GM23338 (cell line): ENCODE measurements at regions not wholly inside any gene's neighbourhood (a gene's known extent, or its start where the extent isn't known, plus 50 kb on each side); places are given as distances from the start of the nearest gene placed in this dataset.

ENCODE experiments used
- ATAC-seq: fragments of 200-7000 bp; cut with Tn5 transposase; 3 replicates; pipeline ENCODE4 v1.9.1; 2020
- DNase-seq: peaks from one replicate; pipeline ENCODE4 v3.0.0-alpha.2; 2015; ENCODE audit warnings: low spot score
- H2AFZ ChIP-seq: fragments of 200-600 bp; sonication (generic); 2 replicates; pipeline ENCODE4 v1.8.0; 2016; ENCODE audit warnings: antibody characterized with exemption, mild to moderate bottlenecking, moderate library complexity
- H3F3A ChIP-seq: fragments of 200-600 bp; sonication (generic); replicated peaks from 2 replicates; pipeline ENCODE4 v1.8.0; 2017; ENCODE audit warnings: antibody characterized with exemption, mixed run types, low read depth
- H3K27ac ChIP-seq: fragments of 200-600 bp; sonication (generic); 2 replicates; pipeline ENCODE4 v1.6.1; 2016; ENCODE audit warnings: low read depth
- H3K27me3 ChIP-seq: fragments of 200-600 bp; sonication (generic); 2 replicates; pipeline ENCODE4 v1.8.0; 2016; ENCODE audit warnings: mild to moderate bottlenecking, mixed run types, moderate library complexity; ENCODE audit not compliant: insufficient read depth
- H3K36me3 ChIP-seq: fragments of 200-600 bp; sonication (generic); 2 replicates; pipeline ENCODE4 v1.8.0; 2016; ENCODE audit warnings: mild to moderate bottlenecking; ENCODE audit not compliant: insufficient read depth
- H3K4me1 ChIP-seq: fragments of 200-600 bp; sonication (generic); 2 replicates; pipeline ENCODE4 v1.8.0; 2016; ENCODE audit warnings: mild to moderate bottlenecking, moderate library complexity; ENCODE audit not compliant: insufficient read depth
- H3K4me2 ChIP-seq: fragments of 200-600 bp; sonication (generic); 2 replicates; pipeline ENCODE4 v1.7.1; 2017; ENCODE audit warnings: mixed run types
- H3K4me3 ChIP-seq: fragments of 200-600 bp; sonication (generic); 2 replicates; pipeline ENCODE4 v1.6.1; 2016; ENCODE audit warnings: mixed run types
- H3K79me2 ChIP-seq: fragments of 200-600 bp; sonication (generic); replicated peaks from 2 replicates; pipeline ENCODE4 v1.8.0; 2017; ENCODE audit warnings: mild to moderate bottlenecking; ENCODE audit not compliant: insufficient read depth
- H3K9me2 ChIP-seq: fragments of 200-600 bp; sonication (generic); 2 replicates; pipeline ENCODE4 v1.8.0; 2017; ENCODE audit not compliant: insufficient read depth
- H4K20me1 ChIP-seq: fragments of 200-600 bp; sonication (generic); replicated peaks from 2 replicates; pipeline ENCODE4 v1.8.0; 2017; ENCODE audit warnings: mild to moderate bottlenecking; ENCODE audit not compliant: insufficient read depth
- H3K27ac Mint-ChIP-seq: 2 replicates; pipeline ENCODE4 v1.8.0; 2020; ENCODE audit warnings: inconsistent platforms, mild to moderate bottlenecking, moderate library complexity, mixed read lengths
- H3K27me3 Mint-ChIP-seq: 3 replicates; pipeline ENCODE4 v1.8.0; 2022; ENCODE audit warnings: low read depth, mild to moderate bottlenecking, moderate library complexity, mixed read lengths, inconsistent platforms; ENCODE audit not compliant: insufficient read depth, poor library complexity
- H3K36me3 Mint-ChIP-seq: 3 replicates; pipeline ENCODE4 v1.8.0; 2021; ENCODE audit warnings: low read depth, mild to moderate bottlenecking, inconsistent platforms, moderate library complexity, mixed read lengths
- H3K4me1 Mint-ChIP-seq: 3 replicates; pipeline ENCODE4 v1.8.0; 2020; ENCODE audit warnings: mild to moderate bottlenecking, inconsistent platforms, mixed read lengths
- H3K4me3 Mint-ChIP-seq: 3 replicates; pipeline ENCODE4 v1.8.0; 2021; ENCODE audit warnings: moderate library complexity, mild to moderate bottlenecking, inconsistent platforms, mixed read lengths
- H3K9me3 Mint-ChIP-seq: 3 replicates; pipeline ENCODE4 v1.8.0; 2020; ENCODE audit warnings: moderate library complexity, mild to moderate bottlenecking, inconsistent platforms, mixed read lengths
- CREB1 ChIP-seq: fragments of 250-450 bp; sonication (Bioruptor Pico); IDR thresholded peaks from 2 replicates; pipeline ENCODE4 v1.5.0; 2020; ENCODE audit warnings: low read depth, mild to moderate bottlenecking, moderate library complexity
- EZH2 ChIP-seq: fragments of 200-600 bp; sonication (generic); IDR thresholded peaks from one replicate; pipeline ENCODE4 v1.8.0; 2017; ENCODE audit warnings: antibody characterized with exemption, mild to moderate bottlenecking, low read depth; ENCODE audit not compliant: unreplicated experiment
- EZH2phosphoT487 ChIP-seq: fragments of 200-600 bp; sonication (generic); IDR thresholded peaks from one replicate; pipeline ENCODE4 v1.8.1; 2018; ENCODE audit warnings: antibody characterized with exemption; ENCODE audit not compliant: unreplicated experiment
- NANOG ChIP-seq: IDR thresholded peaks from 2 replicates; pipeline ENCODE4 v1.6.1; 2016; ENCODE audit warnings: antibody characterized with exemption, borderline replicate concordance
- ZNF114 ChIP-seq: fragments of 250-450 bp; sonication (Bioruptor Pico); IDR thresholded peaks from 2 replicates; pipeline ENCODE4 v1.5.0; 2020; ENCODE audit warnings: mild to moderate bottlenecking, moderate library complexity
- ZNF331 ChIP-seq: fragments of 250-450 bp; sonication (Bioruptor Pico); IDR thresholded peaks from 2 replicates; pipeline ENCODE4 v1.5.0; 2020; ENCODE audit warnings: low read depth, mild to moderate bottlenecking, moderate library complexity
- TF ChIP-seq, protein P1 (sequence below): IDR thresholded peaks from 2 replicates; pipeline ENCODE4 v1.6.1; 2016; ENCODE audit warnings: antibody characterized with exemption
- TF ChIP-seq, protein P2 (sequence below): fragments of 250-450 bp; sonication (Bioruptor Pico); IDR thresholded peaks from 2 replicates; pipeline ENCODE4 v1.5.0; 2020; ENCODE audit warnings: mild to moderate bottlenecking, moderate library complexity

DNA sequence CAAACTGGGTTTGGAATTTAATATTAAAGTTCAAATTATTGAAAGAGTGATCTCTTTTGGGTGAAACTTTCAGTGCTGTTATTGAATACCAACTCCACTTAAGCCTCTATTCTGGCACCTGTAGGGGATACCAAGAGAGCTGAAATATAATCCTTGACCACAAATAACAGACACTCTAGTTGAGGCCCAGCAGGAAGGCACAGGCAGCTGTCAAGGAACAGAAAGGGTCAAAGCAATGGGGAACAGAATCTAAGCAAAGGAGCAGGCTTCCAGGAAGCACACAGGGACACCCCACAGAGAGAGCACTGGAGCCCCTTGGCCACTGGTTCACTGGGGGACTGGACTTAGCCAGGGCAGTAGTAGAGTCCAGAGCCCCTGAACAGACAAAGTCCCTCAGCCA, 120.9 kb upstream of the SFSWAP start:
- no peaks in the 10 kb centered on the region for H3K79me2 ChIP-seq
- TF ChIP-seq ZNF114, result no peak
- TF ChIP-seq EZH2phosphoT487, result no peak
- TF ChIP-seq EZH2, result no peak
- Mint-ChIP-seq H3K4me3 (no peak overlapping the region), H3K9me3 (peaks cover 22% of the 10 kb centered on the region), H3K36me3 (peaks cover 3% of the 10 kb centered on the region; the same call in 1 of the 3 replicates), H3K27me3 (peaks cover 8% of the 10 kb centered on the region), H3K4me1 (peaks cover 16% of the 10 kb centered on the region), H3K27ac (no peak overlapping the region)
- H3K4me1 ChIP-seq, result no peaks in the 10 kb centered on the region
- H3K9me2 ChIP-seq, result no peaks in the 10 kb centered on the region
- H3K4me3 ChIP-seq, result no peak overlapping the region
- ATAC-seq (no peak), DNase-seq (no peak)
- H4K20me1 ChIP-seq, result no peaks in the 10 kb centered on the region
- H3F3A ChIP-seq, result no peaks in the 10 kb centered on the region
- no peaks in the 10 kb centered on the region for H3K36me3 ChIP-seq
- no peaks in the 10 kb centered on the region for H3K27me3 ChIP-seq
- no peak overlapping the region for H3K4me2 ChIP-seq
- H3K27ac ChIP-seq, result no peak overlapping the region
- no peak overlapping the region for H2AFZ ChIP-seq

DNA sequence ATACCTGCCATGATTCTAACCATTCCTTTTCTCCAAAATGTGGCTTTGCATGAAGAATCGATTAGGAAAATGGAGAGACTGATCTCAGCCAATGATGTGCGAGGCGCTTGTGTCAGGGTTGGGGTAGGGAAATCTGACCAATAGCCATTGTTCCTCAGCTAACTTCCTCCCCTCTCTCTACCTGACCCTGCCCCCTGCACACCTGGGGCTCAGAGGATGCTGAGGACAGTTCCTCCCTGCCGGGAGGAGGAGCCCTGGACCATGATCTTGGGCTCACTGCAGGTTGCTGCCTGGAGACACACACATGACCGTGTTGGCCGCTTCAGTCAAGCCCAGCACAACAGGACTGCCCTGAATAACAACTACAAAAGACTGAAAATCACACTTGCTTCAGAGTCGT, 119.8 kb upstream of the SFSWAP start:
- Histone ChIP-seq H2AFZ (no peak overlapping the region; the same call in 1 of the 2 replicates), H3F3A (no peaks in the 10 kb centered on the region), H3K4me1 (no peaks in the 10 kb centered on the region), H3K9me2 (no peaks in the 10 kb centered on the region), H4K20me1 (no peaks in the 10 kb centered on the region), H3K79me2 (no peaks in the 10 kb centered on the region), H3K27ac (no peak overlapping the region), H3K36me3 (no peaks in the 10 kb centered on the region), H3K4me3 (no peak overlapping the region), H3K27me3 (no peaks in the 10 kb centered on the region), H3K4me2 (no peak overlapping the region)
- no peak for DNase-seq
- TF ChIP-seq, protein P1, sequence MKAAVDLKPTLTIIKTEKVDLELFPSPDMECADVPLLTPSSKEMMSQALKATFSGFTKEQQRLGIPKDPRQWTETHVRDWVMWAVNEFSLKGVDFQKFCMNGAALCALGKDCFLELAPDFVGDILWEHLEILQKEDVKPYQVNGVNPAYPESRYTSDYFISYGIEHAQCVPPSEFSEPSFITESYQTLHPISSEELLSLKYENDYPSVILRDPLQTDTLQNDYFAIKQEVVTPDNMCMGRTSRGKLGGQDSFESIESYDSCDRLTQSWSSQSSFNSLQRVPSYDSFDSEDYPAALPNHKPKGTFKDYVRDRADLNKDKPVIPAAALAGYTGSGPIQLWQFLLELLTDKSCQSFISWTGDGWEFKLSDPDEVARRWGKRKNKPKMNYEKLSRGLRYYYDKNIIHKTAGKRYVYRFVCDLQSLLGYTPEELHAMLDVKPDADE, result no peak
- TF ChIP-seq ZNF114, result no peak
- no peak for TF ChIP-seq NANOG
- no peak for TF ChIP-seq EZH2phosphoT487
- no peak for TF ChIP-seq ZNF331 (CRISPR knock-in tag)
- TF ChIP-seq EZH2, result no peak
- TF ChIP-seq, protein P2, sequence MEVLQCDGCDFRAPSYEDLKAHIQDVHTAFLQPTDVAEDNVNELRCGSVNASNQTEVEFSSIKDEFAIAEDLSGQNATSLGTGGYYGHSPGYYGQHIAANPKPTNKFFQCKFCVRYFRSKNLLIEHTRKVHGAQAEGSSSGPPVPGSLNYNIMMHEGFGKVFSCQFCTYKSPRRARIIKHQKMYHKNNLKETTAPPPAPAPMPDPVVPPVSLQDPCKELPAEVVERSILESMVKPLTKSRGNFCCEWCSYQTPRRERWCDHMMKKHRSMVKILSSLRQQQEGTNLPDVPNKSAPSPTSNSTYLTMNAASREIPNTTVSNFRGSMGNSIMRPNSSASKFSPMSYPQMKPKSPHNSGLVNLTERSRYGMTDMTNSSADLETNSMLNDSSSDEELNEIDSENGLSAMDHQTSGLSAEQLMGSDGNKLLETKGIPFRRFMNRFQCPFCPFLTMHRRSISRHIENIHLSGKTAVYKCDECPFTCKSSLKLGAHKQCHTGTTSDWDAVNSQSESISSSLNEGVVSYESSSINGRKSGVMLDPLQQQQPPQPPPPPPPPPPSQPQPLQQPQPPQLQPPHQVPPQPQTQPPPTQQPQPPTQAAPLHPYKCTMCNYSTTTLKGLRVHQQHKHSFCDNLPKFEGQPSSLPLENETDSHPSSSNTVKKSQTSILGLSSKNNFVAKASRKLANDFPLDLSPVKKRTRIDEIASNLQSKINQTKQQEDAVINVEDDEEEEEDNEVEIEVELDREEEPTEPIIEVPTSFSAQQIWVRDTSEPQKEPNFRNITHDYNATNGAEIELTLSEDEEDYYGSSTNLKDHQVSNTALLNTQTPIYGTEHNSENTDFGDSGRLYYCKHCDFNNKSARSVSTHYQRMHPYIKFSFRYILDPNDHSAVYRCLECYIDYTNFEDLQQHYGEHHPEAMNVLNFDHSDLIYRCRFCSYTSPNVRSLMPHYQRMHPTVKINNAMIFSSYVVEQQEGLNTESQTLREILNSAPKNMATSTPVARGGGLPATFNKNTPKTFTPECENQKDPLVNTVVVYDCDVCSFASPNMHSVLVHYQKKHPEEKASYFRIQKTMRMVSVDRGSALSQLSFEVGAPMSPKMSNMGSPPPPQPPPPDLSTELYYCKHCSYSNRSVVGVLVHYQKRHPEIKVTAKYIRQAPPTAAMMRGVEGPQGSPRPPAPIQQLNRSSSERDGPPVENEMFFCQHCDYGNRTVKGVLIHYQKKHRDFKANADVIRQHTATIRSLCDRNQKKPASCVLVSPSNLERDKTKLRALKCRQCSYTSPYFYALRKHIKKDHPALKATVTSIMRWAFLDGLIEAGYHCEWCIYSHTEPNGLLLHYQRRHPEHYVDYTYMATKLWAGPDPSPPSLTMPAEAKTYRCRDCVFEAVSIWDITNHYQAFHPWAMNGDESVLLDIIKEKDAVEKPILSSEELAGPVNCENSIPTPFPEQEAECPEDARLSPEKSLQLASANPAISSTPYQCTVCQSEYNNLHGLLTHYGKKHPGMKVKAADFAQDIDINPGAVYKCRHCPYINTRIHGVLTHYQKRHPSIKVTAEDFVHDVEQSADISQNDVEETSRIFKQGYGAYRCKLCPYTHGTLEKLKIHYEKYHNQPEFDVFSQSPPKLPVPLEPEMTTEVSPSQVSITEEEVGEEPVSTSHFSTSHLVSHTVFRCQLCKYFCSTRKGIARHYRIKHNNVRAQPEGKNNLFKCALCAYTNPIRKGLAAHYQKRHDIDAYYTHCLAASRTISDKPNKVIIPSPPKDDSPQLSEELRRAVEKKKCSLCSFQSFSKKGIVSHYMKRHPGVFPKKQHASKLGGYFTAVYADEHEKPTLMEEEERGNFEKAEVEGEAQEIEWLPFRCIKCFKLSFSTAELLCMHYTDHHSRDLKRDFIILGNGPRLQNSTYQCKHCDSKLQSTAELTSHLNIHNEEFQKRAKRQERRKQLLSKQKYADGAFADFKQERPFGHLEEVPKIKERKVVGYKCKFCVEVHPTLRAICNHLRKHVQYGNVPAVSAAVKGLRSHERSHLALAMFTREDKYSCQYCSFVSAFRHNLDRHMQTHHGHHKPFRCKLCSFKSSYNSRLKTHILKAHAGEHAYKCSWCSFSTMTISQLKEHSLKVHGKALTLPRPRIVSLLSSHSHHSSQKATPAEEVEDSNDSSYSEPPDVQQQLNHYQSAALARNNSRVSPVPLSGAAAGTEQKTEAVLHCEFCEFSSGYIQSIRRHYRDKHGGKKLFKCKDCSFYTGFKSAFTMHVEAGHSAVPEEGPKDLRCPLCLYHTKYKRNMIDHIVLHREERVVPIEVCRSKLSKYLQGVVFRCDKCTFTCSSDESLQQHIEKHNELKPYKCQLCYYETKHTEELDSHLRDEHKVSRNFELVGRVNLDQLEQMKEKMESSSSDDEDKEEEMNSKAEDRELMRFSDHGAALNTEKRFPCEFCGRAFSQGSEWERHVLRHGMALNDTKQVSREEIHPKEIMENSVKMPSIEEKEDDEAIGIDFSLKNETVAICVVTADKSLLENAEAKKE (CRISPR knock-in tag), result no peak
- no peak for TF ChIP-seq CREB1 (CRISPR knock-in tag)
- H3K4me1 Mint-ChIP-seq, result peaks cover 16% of the 10 kb centered on the region
- peaks cover 19% of the 10 kb centered on the region for H3K9me3 Mint-ChIP-seq
- peak; percentile 50; the same call in 2 of the 3 replicates for ATAC-seq
- H3K27me3 Mint-ChIP-seq, result peaks cover 8% of the 10 kb centered on the region
- peaks cover 3% of the 10 kb centered on the region; the same call in 1 of the 3 replicates for H3K36me3 Mint-ChIP-seq
- no peak overlapping the region for H3K27ac Mint-ChIP-seq
- no peak overlapping the region for H3K4me3 Mint-ChIP-seq
